GM10266 (cell line): ENCODE measurements at regions not wholly inside any gene's neighbourhood (a gene's known extent, or its start where the extent isn't known, plus 50 kb on each side); places are given as distances from the start of the nearest gene placed in this dataset.

Experiments used
- DNase-seq: peaks from one replicate; pipeline ENCODE4 v3.0.0; 2012; ENCODE audit errors: extremely low spot score
- CTCF ChIP-seq: IDR thresholded peaks from 2 replicates; pipeline ENCODE4 v1.5.1; 2012; ENCODE audit warnings: mild to moderate bottlenecking, low read depth; ENCODE audit not compliant: control insufficient read depth, insufficient read depth; ENCODE audit errors: missing control alignments

GRCh38 chr2:3079959-3080948 lies 297.4 kb downstream of the EIPR1 start:
- no peak for DNase-seq
- TF ChIP-seq CTCF, result no peak

GRCh38 chr2:3079466-3079865 lies 298.2 kb downstream of the EIPR1 start:
- TF ChIP-seq CTCF, result no peak
- no peak for DNase-seq

- TF ChIP-seq CTCF, result no peak
- DNase-seq, result no peak
Observed at GRCh38 chr2:3078684-3079083, 298.9 kb downstream of the EIPR1 start.

GRCh38 chr2:3076848-3077642 lies 300.6 kb downstream of the EIPR1 start:
- DNase-seq, result no peak
- TF ChIP-seq CTCF, result no peak

- TF ChIP-seq CTCF, result no peak
- no peak for DNase-seq
Observed at GRCh38 chr2:3075991-3076340, 301.7 kb downstream of the EIPR1 start.

GRCh38 chr2:3075316-3075990 lies 302.2 kb downstream of the EIPR1 start:
- TF ChIP-seq CTCF, result no peak
- no peak for DNase-seq

GRCh38 chr2:3073704-3074103 lies 303.9 kb downstream of the EIPR1 start:
- no peak for TF ChIP-seq CTCF
- no peak for DNase-seq
